Activated CD4-positive, alpha-beta memory T cell treated with anti-CD3 and anti-CD28 coated beads for 36 hours (primary cell): ENCODE measurements at regions not wholly inside any gene's neighbourhood (a gene's known extent, or its start where the extent isn't known, plus 50 kb on each side); places are given as distances from the start of the nearest gene placed in this dataset.

ENCODE experiments used
- CTCF ChIA-PET: fragments of 350-600 bp; sonication (Branson Sonifier 250); formaldehyde crosslinking; loops from one replicate; lab custom pipeline; 2021; ENCODE audit warnings: antibody characterized with exemption, inconsistent platforms; lab: Charles Lee
- POLR2A ChIA-PET: fragments of 350-600 bp; sonication (Branson Sonifier 250); formaldehyde crosslinking; loops from one replicate; lab custom pipeline; 2021; ENCODE audit warnings: antibody characterized with exemption; lab: Charles Lee
- DNase-seq: peaks from one replicate; pipeline ENCODE4 v3.0.0-alpha.2; 2020
- H3K27ac Mint-ChIP-seq: one replicate; pipeline ENCODE4 v1.8.0; 2021; ENCODE audit warnings: mixed read lengths
- H3K27me3 Mint-ChIP-seq: one replicate; pipeline ENCODE4 v1.8.0; 2021; ENCODE audit warnings: mixed read lengths
- H3K36me3 Mint-ChIP-seq: one replicate; pipeline ENCODE4 v1.8.0; 2021; ENCODE audit warnings: mixed read lengths
- H3K4me1 Mint-ChIP-seq: one replicate; pipeline ENCODE4 v1.8.0; 2021; ENCODE audit warnings: low read depth, mixed read lengths
- H3K4me3 Mint-ChIP-seq: one replicate; pipeline ENCODE4 v1.8.0; 2021; ENCODE audit warnings: mild to moderate bottlenecking, mixed read lengths
- H3K9me3 Mint-ChIP-seq: one replicate; pipeline ENCODE4 v1.8.0; 2021; ENCODE audit warnings: mixed read lengths
- intact Hi-C: fragments of 100-400 bp; cut with micrococcal nuclease; formaldehyde crosslinking; loops from one replicate; pipeline ENCODE4 v1.15.1; 2023

DNA sequence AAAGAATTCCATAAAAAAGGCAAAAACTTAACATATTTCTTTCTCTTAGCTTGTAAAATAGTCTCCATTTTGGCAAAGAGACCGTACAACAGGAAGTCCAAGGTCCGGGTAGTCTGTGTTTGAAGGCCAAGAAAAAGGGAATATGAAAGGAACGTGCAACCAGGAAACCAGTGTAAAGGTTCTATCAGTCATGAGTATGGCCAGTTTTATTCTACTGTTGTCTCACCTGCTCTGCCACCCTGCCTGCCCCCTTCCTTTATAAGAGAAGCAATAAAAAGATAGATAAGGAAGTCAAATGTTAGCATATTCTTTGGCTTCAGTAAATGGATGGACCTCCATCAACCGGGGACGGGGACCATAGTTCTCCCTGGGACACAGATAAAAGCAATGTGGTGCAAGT is 370.6 kb upstream of the ROBO2 start:
- Mint-ChIP-seq H3K9me3 (peaks cover 12% of the 10 kb centered on the region), H3K4me3 (no peak overlapping the region), H3K27ac (no peak overlapping the region), H3K36me3 (no peaks in the 10 kb centered on the region), H3K4me1 (no peaks in the 10 kb centered on the region), H3K27me3 (no peaks in the 10 kb centered on the region)
- intact Hi-C loops: no loop called here
- ChIA-PET POLR2A (no interaction called here), CTCF (no interaction called here)
- no peak for DNase-seq

DNA sequence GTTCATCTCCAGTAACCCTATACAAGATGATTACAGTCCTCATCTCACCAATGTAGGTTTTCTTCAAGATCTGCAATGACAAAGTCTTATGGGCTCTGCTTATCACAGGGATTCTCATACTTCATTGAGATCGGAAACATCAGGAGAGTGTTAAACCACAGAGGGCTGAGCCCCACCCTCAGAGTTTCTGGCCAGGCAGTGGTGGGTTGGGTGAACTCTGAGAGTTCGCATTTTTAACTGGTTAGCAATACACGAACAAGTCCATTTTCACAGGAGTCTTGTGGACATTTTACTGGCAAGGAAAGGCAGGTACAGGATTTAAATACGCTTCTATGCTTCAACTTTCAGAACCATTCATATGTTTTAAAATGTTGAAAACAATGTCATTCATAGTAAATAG is 366.7 kb upstream of the ROBO2 start:
- H3K36me3 Mint-ChIP-seq: no peaks in the 10 kb centered on the region

DNA sequence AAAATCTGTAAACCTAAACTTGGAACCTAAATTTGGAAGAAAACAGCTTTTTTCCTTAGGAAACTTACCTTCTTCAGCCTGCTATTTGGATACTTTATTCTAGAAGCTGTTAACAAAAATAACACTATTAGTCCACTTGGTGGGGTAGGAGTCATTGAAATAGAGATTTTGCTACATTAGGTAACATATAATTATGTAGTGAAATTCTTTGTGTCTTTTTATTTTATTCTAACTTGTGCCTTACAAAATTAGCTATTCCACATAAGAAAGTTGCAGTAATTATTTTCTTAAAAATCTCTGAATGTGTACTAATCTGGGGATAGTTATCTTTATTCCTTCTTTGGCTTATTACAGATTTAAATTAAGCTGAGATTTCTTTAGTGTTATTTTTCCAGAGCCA is 360.4 kb upstream of the ROBO2 start:
- ChIA-PET POLR2A (no interaction called here), CTCF (no interaction called here)
- H3K27me3 Mint-ChIP-seq: no peaks in the 10 kb centered on the region
- H3K4me1 Mint-ChIP-seq: no peaks in the 10 kb centered on the region
- no peak overlapping the region for H3K27ac Mint-ChIP-seq
- H3K4me3 Mint-ChIP-seq: no peak overlapping the region
- intact Hi-C loops: no loop called here
- H3K36me3 Mint-ChIP-seq: peaks cover 1% of the 10 kb centered on the region
- H3K9me3 Mint-ChIP-seq: peaks cover 11% of the 10 kb centered on the region
- no peak for DNase-seq

More for the DNA sequence above, 366.7 kb upstream of the ROBO2 start:
- DNase-seq: no peak
- intact Hi-C loops: no loop called here
- ChIA-PET POLR2A (no interaction called here), CTCF (no interaction called here)
- Mint-ChIP-seq H3K4me1 (no peaks in the 10 kb centered on the region), H3K9me3 (peaks cover 17% of the 10 kb centered on the region), H3K27ac (no peak overlapping the region), H3K27me3 (no peaks in the 10 kb centered on the region), H3K4me3 (no peak overlapping the region)

DNA sequence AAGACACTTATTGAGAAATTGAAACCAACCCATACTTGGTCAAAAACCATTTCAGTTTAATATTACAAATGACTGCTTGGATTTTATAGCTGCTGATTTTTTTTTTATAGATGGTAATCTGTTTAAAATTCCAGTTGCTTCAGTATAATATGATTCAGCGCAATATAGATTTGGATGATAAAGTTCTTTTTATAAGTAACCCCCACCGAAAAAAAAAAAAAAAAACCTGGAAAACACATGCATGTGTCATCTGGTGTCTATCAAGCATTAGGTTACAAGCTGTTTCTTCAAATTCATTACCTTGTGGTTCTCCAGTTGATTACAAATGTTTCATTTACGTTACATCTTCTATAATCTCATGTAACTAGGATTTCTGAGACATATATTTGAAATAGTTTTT is 356.6 kb upstream of the ROBO2 start:
- intact Hi-C loops: no loop called here
- no peaks in the 10 kb centered on the region for H3K27me3 Mint-ChIP-seq
- no peak overlapping the region for H3K27ac Mint-ChIP-seq
- H3K9me3 Mint-ChIP-seq: peaks cover 7% of the 10 kb centered on the region
- H3K36me3 Mint-ChIP-seq: peaks cover 1% of the 10 kb centered on the region
- no peak for DNase-seq
- no peak overlapping the region for H3K4me3 Mint-ChIP-seq
- H3K4me1 Mint-ChIP-seq: no peaks in the 10 kb centered on the region
- ChIA-PET CTCF (no interaction called here), POLR2A (no interaction called here)

DNA sequence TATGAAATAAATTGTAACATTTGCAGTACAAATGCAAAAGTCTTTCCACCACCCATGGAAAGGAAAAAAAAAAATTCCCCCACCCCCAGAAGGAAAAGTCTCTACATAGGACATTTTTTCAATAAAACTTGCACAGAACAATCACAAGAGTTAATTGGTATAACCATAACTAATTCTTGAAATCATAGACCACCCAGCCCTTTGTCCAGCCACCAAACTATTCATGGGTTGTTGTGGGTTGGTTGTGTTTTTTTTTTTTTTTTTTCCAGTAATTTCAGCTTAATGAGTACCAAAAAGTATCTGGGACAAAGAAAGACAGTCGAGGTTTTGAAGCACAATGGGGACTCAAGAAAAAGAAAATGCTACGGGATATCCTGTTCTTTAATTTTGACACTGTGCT is 355.0 kb upstream of the ROBO2 start:
- intact Hi-C loops: no loop called here
- H3K4me3 Mint-ChIP-seq: no peak overlapping the region
- DNase-seq: no peak
- CTCF ChIA-PET: no interaction called here
- H3K27me3 Mint-ChIP-seq: no peaks in the 10 kb centered on the region
- H3K27ac Mint-ChIP-seq: no peak overlapping the region
- no peaks in the 10 kb centered on the region for H3K4me1 Mint-ChIP-seq
- POLR2A ChIA-PET: no interaction called here
- H3K9me3 Mint-ChIP-seq: peaks cover 10% of the 10 kb centered on the region
- peaks cover 1% of the 10 kb centered on the region for H3K36me3 Mint-ChIP-seq

DNA sequence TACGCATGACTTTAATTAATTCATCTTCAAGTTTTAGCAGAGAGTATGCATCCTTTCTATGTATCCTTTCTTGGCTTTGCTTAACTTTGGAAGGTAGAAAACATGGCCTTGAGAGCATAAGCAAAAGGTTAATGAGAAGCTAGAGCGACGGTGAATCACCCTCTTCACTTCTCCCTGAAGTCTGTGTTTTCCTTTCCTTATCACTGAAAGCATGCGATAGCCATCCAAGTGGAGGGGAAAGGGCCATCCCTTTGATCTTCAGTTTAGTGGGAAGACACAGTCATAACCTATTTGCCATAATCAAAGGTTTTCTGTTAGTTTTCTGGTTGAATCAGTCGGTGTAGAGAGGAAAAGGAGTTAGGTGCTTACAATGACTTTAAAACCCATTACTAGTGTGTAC is 354.0 kb upstream of the ROBO2 start:
- Mint-ChIP-seq H3K27me3 (no peaks in the 10 kb centered on the region), H3K4me3 (no peak overlapping the region), H3K9me3 (peaks cover 10% of the 10 kb centered on the region), H3K36me3 (peaks cover 1% of the 10 kb centered on the region), H3K27ac (no peak overlapping the region), H3K4me1 (no peaks in the 10 kb centered on the region)
- CTCF ChIA-PET: no interaction called here
- DNase-seq: no peak
- intact Hi-C loops: no loop called here
- POLR2A ChIA-PET: no interaction called here

DNA sequence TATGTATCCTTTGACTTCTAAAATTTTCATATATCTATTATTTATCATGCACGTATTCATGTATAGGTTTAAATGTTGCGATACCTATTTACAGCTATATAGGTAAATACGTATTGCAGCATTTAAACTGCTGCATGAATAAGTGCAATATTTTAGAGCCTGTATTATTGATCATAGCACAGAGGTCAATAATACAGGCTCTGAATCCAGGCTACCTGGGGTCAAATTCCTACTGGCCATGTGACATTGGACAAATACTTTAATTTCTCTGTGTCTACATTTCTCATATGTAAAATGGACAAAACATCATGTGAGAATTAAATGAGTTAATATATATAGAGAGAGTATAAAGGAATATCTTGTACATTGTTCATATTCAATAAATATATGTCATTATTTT is 352.9 kb upstream of the ROBO2 start:
- DNase-seq: no peak
- no peak overlapping the region for H3K4me3 Mint-ChIP-seq
- peaks cover 15% of the 10 kb centered on the region for H3K9me3 Mint-ChIP-seq
- no peaks in the 10 kb centered on the region for H3K36me3 Mint-ChIP-seq
- H3K27ac Mint-ChIP-seq: no peak overlapping the region
- ChIA-PET POLR2A (no interaction called here), CTCF (no interaction called here)
- intact Hi-C loops: no loop called here
- no peaks in the 10 kb centered on the region for H3K4me1 Mint-ChIP-seq
- H3K27me3 Mint-ChIP-seq: no peaks in the 10 kb centered on the region

DNA sequence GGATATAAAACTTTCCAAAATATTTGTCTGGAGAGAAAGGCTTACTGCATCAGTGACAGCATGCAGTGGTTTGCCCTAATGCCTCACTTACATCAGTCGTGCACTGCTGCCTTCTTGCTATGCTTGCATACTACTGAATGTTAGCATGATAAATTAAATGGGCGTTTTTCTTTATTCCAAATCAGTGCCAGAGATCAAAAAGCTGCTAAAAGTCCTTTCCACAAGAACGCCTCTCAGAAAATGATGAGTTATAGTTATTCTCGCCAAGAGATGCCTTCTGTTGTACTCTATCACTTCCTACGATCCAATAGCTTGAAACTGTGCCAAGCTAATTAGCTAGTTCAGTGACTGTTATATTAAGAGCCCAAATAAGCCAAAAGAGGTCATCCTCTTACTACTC is 345.8 kb upstream of the ROBO2 start:
- Mint-ChIP-seq H3K4me1 (no peaks in the 10 kb centered on the region), H3K9me3 (peaks cover 23% of the 10 kb centered on the region), H3K27me3 (no peaks in the 10 kb centered on the region), H3K4me3 (no peak overlapping the region), H3K36me3 (no peaks in the 10 kb centered on the region), H3K27ac (no peak overlapping the region)
- intact Hi-C loops: no loop called here
- no peak for DNase-seq
- CTCF ChIA-PET: no interaction called here
- POLR2A ChIA-PET: no interaction called here

DNA sequence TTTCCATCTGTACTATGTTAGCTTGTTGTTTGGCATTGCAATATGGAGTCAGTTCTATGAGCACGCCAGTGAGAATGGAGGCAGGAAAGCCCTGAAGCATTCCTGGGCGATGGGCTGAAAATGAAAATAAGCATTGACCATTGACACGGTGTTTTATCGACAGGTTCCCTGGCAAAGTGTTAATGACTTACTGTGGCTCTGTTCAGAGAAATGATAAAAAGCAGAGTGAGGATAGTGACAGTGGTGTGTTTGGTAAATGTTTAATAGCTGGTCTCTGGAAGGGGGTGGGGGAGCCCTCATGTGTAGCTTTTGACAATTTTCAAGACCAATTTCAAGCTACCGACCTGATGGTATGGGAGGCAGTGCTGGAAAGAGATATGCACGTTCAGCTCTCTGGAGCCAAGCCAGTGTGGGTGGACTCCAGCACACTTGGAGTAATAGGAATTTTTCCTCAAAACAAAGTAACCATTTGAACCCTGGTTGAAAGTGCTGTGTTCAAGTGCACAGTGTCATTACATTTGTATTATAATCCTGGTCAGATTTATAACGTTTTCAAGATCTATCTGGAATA is 341.7 kb upstream of the ROBO2 start:
- no peaks in the 10 kb centered on the region for H3K27me3 Mint-ChIP-seq
- peaks cover 14% of the 10 kb centered on the region for H3K9me3 Mint-ChIP-seq
- H3K36me3 Mint-ChIP-seq: no peaks in the 10 kb centered on the region
- H3K4me1 Mint-ChIP-seq: no peaks in the 10 kb centered on the region
- no peak for DNase-seq
- ChIA-PET POLR2A (no interaction called here), CTCF (no interaction called here)
- H3K27ac Mint-ChIP-seq: no peak overlapping the region
- intact Hi-C loops: no loop called here
- H3K4me3 Mint-ChIP-seq: no peak overlapping the region

DNA sequence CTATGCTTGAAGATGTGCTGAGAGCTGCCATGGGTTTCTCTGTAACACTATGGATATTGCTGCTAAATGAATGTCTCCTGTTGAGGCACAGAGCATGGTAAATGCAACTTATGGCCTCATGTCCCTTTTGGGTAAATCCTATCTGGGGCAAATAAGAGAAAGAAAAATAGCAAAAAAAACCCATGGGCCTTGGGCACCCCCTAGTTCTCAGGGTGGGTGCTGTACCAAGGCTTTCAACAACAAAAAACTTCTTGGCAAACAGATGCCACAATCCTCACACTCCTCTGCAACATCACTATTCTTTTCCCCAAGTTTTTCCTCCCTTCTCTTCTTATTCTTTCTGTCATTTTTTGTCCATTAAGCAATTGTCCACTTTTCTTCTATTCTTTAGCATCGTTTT is 340.1 kb upstream of the ROBO2 start:
- H3K27me3 Mint-ChIP-seq: no peaks in the 10 kb centered on the region
- no peak for DNase-seq
- no peaks in the 10 kb centered on the region for H3K4me1 Mint-ChIP-seq
- peaks cover 19% of the 10 kb centered on the region for H3K9me3 Mint-ChIP-seq
- intact Hi-C loops: no loop called here
- CTCF ChIA-PET: no interaction called here
- POLR2A ChIA-PET: no interaction called here
- H3K27ac Mint-ChIP-seq: no peak overlapping the region
- H3K36me3 Mint-ChIP-seq: no peaks in the 10 kb centered on the region
- H3K4me3 Mint-ChIP-seq: no peak overlapping the region

DNA sequence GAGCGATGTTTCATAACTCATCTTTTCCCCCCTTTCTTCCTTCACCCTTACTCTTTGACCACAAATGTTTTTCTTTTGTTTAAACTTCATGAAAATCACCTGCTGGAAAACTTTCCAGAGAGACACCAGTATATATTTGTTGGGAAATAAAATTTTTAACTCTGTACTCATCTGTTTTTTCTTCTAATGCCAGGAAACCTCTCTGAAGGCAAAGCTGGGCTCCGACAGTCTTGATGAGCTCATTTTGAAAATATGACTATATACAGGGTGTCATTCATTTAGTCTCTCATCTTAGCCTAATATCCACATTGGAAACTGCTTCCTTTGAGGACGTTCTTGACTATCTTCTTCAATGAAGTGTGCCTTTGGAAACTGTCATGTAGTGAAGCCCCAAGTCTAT is 339.6 kb upstream of the ROBO2 start:
- ChIA-PET CTCF (no interaction called here), POLR2A (no interaction called here)

DNA sequence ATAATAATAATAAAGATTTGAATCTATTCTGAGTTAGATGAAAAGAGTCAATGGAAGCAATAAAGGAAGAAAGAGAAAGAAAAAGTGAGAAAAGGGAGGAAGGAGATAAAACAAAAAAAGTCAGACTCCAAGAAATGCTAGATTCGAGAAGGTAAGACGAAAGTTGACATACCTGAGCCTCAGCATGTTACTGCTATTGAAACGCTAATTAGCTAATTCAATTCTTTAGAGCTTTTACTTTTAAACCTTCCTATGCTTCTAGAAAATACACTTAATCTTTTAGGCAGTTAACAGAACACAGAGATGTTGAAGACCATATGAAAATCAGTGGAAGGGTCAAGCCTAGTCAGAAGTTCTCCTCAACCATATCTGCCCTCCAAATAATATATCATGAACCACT is 337.2 kb upstream of the ROBO2 start:
- CTCF ChIA-PET: no interaction called here
- H3K27me3 Mint-ChIP-seq: no peaks in the 10 kb centered on the region
- H3K36me3 Mint-ChIP-seq: no peaks in the 10 kb centered on the region
- no peaks in the 10 kb centered on the region for H3K4me1 Mint-ChIP-seq
- peaks cover 18% of the 10 kb centered on the region for H3K9me3 Mint-ChIP-seq
- no peak for DNase-seq
- H3K4me3 Mint-ChIP-seq: no peak overlapping the region
- intact Hi-C loops: no loop called here
- no peak overlapping the region for H3K27ac Mint-ChIP-seq
- POLR2A ChIA-PET: no interaction called here

More for the DNA sequence above, 339.6 kb upstream of the ROBO2 start:
- no peaks in the 10 kb centered on the region for H3K36me3 Mint-ChIP-seq
- peaks cover 19% of the 10 kb centered on the region for H3K9me3 Mint-ChIP-seq
- no peaks in the 10 kb centered on the region for H3K27me3 Mint-ChIP-seq
- no peak for DNase-seq
- H3K4me3 Mint-ChIP-seq: no peak overlapping the region
- no peak overlapping the region for H3K27ac Mint-ChIP-seq
- no peaks in the 10 kb centered on the region for H3K4me1 Mint-ChIP-seq
- intact Hi-C loops: no loop called here

DNA sequence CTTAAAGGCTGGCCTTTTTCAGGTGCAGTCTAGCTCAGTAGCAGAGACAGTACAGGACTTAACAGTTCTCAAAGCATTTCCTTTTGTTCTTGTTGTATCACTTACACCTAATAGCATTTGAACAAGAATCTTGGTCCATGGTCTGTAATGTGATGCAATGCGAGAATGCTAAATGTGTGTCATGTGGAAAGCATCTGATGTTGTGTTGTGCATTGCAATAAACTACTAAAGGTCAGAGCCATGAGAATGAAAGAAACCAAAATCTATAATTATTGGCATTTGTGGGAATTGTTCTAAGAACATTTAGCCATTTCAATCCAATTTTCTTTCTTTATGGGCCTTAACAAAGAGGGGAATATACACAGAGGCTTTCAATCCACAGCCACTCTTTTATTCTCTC is 324.5 kb upstream of the ROBO2 start:
- Mint-ChIP-seq H3K27ac (no peak overlapping the region), H3K36me3 (no peaks in the 10 kb centered on the region), H3K27me3 (no peaks in the 10 kb centered on the region), H3K4me1 (no peaks in the 10 kb centered on the region), H3K9me3 (peaks cover 14% of the 10 kb centered on the region), H3K4me3 (no peak overlapping the region)
- ChIA-PET POLR2A (no interaction called here), CTCF (no interaction called here)
- intact Hi-C loops: no loop called here
- DNase-seq: no peak
